Dendritic cell treated with granulocyte-macrophage colony-stimulating factor and Interleukin-4, amounts not matched to agents 40 ng/mL and 50 ng/mL, for 4 days (primary cell): ENCODE measurements at regions not wholly inside any gene's neighbourhood (a gene's known extent, or its start where the extent isn't known, plus 50 kb on each side); places are given as distances from the start of the nearest gene placed in this dataset.

ENCODE experiments used
- H3K27ac Mint-ChIP-seq: one replicate; pipeline ENCODE4 v1.8.0; 2022; ENCODE audit warnings: mild to moderate bottlenecking, mixed read lengths
- H3K27me3 Mint-ChIP-seq: one replicate; pipeline ENCODE4 v1.8.0; 2022; ENCODE audit warnings: mild to moderate bottlenecking, mixed read lengths
- H3K36me3 Mint-ChIP-seq: one replicate; pipeline ENCODE4 v1.8.0; 2022; ENCODE audit warnings: low read depth, mixed read lengths
- H3K4me1 Mint-ChIP-seq: one replicate; pipeline ENCODE4 v1.8.0; 2022; ENCODE audit warnings: low read depth, mixed read lengths
- H3K4me3 Mint-ChIP-seq: one replicate; pipeline ENCODE4 v1.8.0; 2022; ENCODE audit warnings: mild to moderate bottlenecking, moderate library complexity, mixed read lengths
- H3K9me3 Mint-ChIP-seq: one replicate; pipeline ENCODE4 v1.8.0; 2022; ENCODE audit warnings: mixed read lengths
- intact Hi-C: fragments of 100-400 bp; cut with micrococcal nuclease; formaldehyde crosslinking; loops from one replicate; pipeline ENCODE4 v1.15.0; 2022

DNA sequence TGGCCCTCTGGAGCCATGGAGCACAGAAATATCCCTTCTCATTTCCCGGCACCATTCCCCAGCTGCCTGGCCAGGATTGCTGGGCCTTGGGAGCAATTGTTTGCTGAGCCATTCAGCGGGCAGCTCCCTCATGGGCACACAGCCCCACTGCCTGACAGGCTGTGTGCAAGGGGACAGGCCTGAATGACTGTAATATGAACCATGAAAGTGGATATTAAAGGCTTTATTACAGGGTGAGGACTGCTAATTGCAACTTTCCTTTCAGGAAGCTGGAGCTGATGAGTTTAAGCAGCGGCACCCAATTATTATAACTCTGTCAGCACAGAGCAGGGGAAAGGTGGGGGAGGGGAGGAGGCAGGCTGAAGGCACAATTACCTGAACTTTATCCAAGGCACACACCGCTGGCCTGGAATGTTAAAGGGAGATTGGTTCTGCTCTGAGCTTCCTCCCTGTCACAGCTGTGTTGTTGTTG, 159.8 kb upstream of the SDK2 start:
- Mint-ChIP-seq H3K27ac (no peak overlapping the region), H3K9me3 (peaks cover 8% of the 10 kb centered on the region), H3K4me3 (no peak overlapping the region), H3K4me1 (no peaks in the 10 kb centered on the region), H3K27me3 (peaks cover 35% of the 10 kb centered on the region), H3K36me3 (no peaks in the 10 kb centered on the region)
- intact Hi-C loops = no loop called here

GRCh38 chr17:73806768-73807167, 162.5 kb upstream of the SDK2 start:
- no peaks in the 10 kb centered on the region for H3K4me1 Mint-ChIP-seq
- no peak overlapping the region for H3K27ac Mint-ChIP-seq
- peaks cover 8% of the 10 kb centered on the region for H3K9me3 Mint-ChIP-seq
- H3K4me3 Mint-ChIP-seq = no peak overlapping the region
- no peaks in the 10 kb centered on the region for H3K36me3 Mint-ChIP-seq
- intact Hi-C loops = no loop called here
- peaks cover 21% of the 10 kb centered on the region for H3K27me3 Mint-ChIP-seq

- intact Hi-C loops = no loop called here
- H3K4me1 Mint-ChIP-seq = peaks cover 3% of the 10 kb centered on the region
- no peaks in the 10 kb centered on the region for H3K9me3 Mint-ChIP-seq
- H3K27ac Mint-ChIP-seq = no peak overlapping the region
- H3K4me3 Mint-ChIP-seq = no peak overlapping the region
- H3K27me3 Mint-ChIP-seq = peaks cover 3% of the 10 kb centered on the region
- H3K36me3 Mint-ChIP-seq = no peaks in the 10 kb centered on the region
Observed at GRCh38 chr17:73813201-73813600, 169.0 kb upstream of the SDK2 start.

GRCh38 chr17:73814075-73814474, 169.8 kb upstream of the SDK2 start:
- Mint-ChIP-seq H3K9me3 (no peaks in the 10 kb centered on the region), H3K4me1 (peaks cover 8% of the 10 kb centered on the region), H3K27me3 (peaks cover 3% of the 10 kb centered on the region), H3K27ac (no peak overlapping the region), H3K4me3 (no peak overlapping the region), H3K36me3 (no peaks in the 10 kb centered on the region)
- intact Hi-C loops = no loop called here

- H3K27me3 Mint-ChIP-seq = peaks cover 3% of the 10 kb centered on the region
- no peak overlapping the region for H3K27ac Mint-ChIP-seq
- H3K4me1 Mint-ChIP-seq = peaks cover 8% of the 10 kb centered on the region
- H3K36me3 Mint-ChIP-seq = no peaks in the 10 kb centered on the region
- H3K4me3 Mint-ChIP-seq = no peak overlapping the region
- no peaks in the 10 kb centered on the region for H3K9me3 Mint-ChIP-seq
- intact Hi-C loops = no loop called here
Observed at GRCh38 chr17:73815474-73815873, 171.2 kb upstream of the SDK2 start.

DNA sequence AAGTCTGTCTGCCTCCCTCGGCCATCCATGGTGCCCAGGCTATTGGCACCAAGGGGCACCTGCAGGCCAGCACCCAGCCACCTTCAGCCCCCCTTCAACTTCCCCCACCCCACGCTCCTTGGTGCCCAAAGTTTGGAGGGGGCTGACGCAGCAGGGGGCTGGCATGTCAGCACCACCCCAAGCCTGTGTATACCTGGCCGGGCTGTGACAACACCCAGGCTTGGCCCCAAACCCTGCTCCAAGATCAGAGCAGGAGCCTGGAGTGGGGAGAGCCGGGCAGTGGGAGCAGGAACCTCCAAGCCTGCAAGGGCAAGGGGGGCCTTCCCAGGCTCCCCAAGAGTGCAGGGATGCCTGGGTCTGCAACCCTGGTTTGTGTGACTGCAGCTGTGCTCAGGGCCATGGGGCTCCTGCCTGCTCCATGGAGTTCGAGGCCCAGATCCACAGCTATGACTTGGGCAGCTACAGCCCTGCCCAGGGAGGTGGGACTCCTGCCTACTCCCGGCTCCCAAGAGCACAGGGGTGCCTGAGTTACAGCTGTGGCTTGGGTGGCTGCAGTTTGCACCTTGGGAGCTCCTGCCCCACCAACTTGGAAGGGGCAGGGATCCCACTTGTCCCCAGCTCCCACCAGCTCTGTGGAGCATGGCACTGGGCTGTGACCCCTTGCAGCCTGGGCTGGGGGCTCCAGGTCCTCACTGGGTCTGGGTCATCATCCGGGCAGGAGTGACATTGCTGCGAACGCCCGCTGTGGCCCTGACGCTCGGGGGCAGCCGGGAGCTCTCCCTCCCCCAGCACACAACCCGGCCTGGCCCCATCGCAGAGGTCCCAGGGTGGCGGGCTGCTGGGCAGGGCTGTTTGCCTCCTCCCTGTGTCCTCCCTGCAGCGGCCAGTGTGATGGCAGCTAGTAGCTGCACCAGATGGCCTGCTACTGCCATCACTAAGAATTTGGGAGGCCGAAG, 175.5 kb upstream of the SDK2 start:
- no peaks in the 10 kb centered on the region for H3K36me3 Mint-ChIP-seq
- intact Hi-C loops = no loop called here
- H3K27me3 Mint-ChIP-seq = peaks cover 17% of the 10 kb centered on the region
- no peaks in the 10 kb centered on the region for H3K9me3 Mint-ChIP-seq
- no peak overlapping the region for H3K27ac Mint-ChIP-seq
- no peak overlapping the region for H3K4me3 Mint-ChIP-seq
- peaks cover 8% of the 10 kb centered on the region for H3K4me1 Mint-ChIP-seq

DNA sequence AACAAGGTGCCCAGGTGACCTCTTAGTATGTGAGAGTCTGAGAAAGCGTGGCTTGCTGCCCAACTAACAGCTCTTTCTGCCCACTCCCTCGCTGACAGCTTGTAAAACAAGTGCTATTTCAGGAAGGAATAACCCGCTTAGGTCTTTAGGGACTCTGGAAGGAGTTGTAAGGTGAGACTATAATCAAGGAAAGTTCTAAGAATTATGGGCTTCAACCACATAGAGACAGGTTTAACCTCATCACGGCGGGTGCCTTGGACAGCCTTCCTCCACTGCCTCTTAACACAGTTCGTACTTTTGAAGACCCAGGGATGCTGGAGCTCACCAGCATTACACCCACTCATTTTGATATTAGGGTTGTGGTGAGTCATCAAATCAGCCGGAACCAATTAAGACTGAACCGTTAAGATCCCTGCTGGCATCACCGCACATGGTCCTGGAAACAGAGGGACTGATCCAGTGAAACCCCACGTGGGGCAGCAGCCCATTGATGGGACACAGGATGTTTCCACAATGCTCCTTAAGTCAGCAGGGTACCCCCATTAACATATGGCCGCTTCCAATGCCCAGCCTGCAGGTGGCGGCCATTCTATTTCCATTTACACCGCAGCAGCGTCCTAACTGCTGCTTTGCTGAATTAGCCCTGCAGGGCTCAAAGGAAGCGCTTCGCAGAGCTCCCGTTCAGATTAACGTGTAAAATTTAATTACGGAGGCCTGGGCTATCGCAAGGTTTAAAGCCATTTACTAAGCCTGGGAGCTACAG, 176.6 kb upstream of the SDK2 start:
- Mint-ChIP-seq H3K4me1 (peaks cover 8% of the 10 kb centered on the region), H3K36me3 (no peaks in the 10 kb centered on the region), H3K9me3 (no peaks in the 10 kb centered on the region), H3K27me3 (peaks cover 17% of the 10 kb centered on the region), H3K4me3 (no peak overlapping the region), H3K27ac (no peak overlapping the region)
- intact Hi-C loops = no loop called here

DNA sequence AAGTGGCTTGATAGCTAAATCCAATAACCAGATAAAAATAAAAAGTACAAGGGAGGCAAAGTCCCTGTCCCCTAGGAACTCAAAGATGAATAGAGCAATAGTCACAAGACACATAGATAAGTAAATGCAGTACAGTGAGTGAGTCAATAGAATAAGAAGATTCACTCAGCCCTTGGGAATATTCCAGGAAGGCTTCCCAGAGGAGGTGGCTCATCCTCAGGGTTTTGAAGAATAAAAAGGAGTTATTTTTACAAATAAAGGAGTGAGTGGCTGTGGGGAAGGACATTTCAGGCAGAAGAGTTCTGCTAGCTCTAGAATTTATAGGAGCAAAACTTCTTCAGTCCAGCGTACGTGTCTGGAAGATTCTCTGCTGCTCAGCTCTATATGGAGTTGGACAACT, 177.4 kb upstream of the SDK2 start:
- no peak overlapping the region for H3K27ac Mint-ChIP-seq
- peaks cover 8% of the 10 kb centered on the region for H3K4me1 Mint-ChIP-seq
- intact Hi-C loops = no loop called here
- H3K4me3 Mint-ChIP-seq = no peak overlapping the region
- H3K36me3 Mint-ChIP-seq = no peaks in the 10 kb centered on the region
- no peaks in the 10 kb centered on the region for H3K9me3 Mint-ChIP-seq
- peaks cover 17% of the 10 kb centered on the region for H3K27me3 Mint-ChIP-seq

DNA sequence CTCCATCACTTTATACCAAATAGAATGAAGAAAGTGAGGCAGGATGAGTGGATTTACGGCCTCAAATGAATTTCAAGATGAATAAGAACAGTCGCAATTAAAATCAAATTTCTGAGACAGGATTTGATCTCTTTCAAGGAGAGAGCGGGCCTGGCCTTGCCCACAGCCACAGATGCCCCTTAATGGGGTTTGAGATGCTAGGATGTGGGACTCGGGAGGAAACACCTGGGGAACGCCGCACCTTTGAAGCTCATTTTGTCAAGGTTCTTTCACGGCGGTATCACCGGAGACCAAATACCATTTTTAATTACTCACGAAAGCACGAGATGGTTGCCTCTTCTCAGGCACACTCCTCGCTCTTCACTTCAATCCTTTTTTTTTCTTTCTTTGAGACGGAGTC, 178.1 kb upstream of the SDK2 start:
- Mint-ChIP-seq H3K27me3 (peaks cover 17% of the 10 kb centered on the region), H3K27ac (no peak overlapping the region), H3K4me1 (peaks cover 14% of the 10 kb centered on the region), H3K9me3 (no peaks in the 10 kb centered on the region), H3K36me3 (no peaks in the 10 kb centered on the region), H3K4me3 (no peak overlapping the region)
- intact Hi-C loops = no loop called here

- H3K4me3 Mint-ChIP-seq = no peak overlapping the region
- H3K36me3 Mint-ChIP-seq = no peaks in the 10 kb centered on the region
- H3K27me3 Mint-ChIP-seq = peaks cover 17% of the 10 kb centered on the region
- peaks cover 20% of the 10 kb centered on the region for H3K4me1 Mint-ChIP-seq
- H3K9me3 Mint-ChIP-seq = no peaks in the 10 kb centered on the region
- no peak overlapping the region for H3K27ac Mint-ChIP-seq
- intact Hi-C loops = no loop called here
Observed at GRCh38 chr17:73823684-73824083, 179.4 kb upstream of the SDK2 start.

GRCh38 chr17:73824321-73824720, 180.1 kb upstream of the SDK2 start:
- H3K36me3 Mint-ChIP-seq = no peaks in the 10 kb centered on the region
- intact Hi-C loops = no loop called here
- H3K27ac Mint-ChIP-seq = no peak overlapping the region
- peaks cover 17% of the 10 kb centered on the region for H3K27me3 Mint-ChIP-seq
- no peaks in the 10 kb centered on the region for H3K9me3 Mint-ChIP-seq
- H3K4me1 Mint-ChIP-seq = peaks cover 20% of the 10 kb centered on the region
- no peak overlapping the region for H3K4me3 Mint-ChIP-seq

DNA sequence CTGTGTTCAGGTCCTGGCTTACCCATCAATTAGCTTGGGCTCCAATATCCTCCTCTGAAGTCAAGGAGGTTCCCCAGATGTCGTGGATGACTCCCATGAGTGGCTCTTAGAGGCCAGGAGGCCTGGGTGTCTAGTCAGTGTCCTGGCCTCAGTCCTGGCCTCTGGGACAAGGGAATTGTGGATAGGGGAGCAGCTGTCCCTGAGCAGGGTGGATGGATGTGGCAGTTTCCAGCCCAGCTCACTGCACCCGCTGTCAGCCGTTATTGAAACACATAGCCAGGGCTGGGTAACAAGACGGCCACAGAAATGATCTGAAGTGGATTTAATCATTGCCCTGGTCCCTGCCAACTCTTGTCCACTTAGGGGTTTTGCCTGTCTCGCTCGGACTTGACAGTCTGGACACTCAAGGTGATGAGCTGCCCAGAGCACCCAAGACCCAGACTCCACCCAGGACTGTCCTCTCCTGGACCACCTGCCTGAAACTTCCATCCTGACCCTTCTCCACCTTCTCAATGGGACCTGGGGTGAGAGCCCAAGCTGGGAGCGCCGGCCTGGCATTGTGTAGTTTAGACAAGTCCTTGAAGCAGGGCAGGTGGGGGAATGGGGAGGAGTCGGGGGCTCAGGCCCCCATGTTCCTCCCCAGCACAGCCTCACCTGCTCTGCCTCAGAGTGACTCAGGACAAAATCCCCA, 182.1 kb upstream of the SDK2 start:
- intact Hi-C loops = no loop called here
- Mint-ChIP-seq H3K27ac (no peak overlapping the region), H3K4me1 (peaks cover 20% of the 10 kb centered on the region), H3K27me3 (peaks cover 11% of the 10 kb centered on the region), H3K9me3 (no peaks in the 10 kb centered on the region), H3K4me3 (no peak overlapping the region), H3K36me3 (no peaks in the 10 kb centered on the region)

DNA sequence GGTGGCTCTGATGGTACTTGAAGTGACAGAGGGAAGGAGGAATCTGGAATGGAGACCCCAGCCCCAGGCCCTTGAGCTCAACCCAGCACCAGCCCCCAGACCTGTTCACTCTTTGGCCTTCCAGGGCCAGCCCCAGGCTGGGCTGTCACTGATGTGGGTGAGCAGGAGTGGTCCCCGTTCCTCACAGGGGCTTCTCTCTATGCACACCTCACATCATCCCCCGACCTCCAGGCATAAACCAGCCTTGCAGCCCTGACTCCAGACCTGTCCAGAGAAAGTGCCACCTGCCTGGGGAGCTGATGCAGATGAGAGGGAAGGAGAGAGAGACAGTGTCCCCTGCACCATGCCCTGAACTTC, 182.6 kb upstream of the SDK2 start:
- intact Hi-C loops = no loop called here
- H3K4me1 Mint-ChIP-seq = peaks cover 20% of the 10 kb centered on the region
- no peaks in the 10 kb centered on the region for H3K9me3 Mint-ChIP-seq
- no peak overlapping the region for H3K4me3 Mint-ChIP-seq
- peaks cover 6% of the 10 kb centered on the region for H3K27me3 Mint-ChIP-seq
- no peak overlapping the region for H3K27ac Mint-ChIP-seq
- H3K36me3 Mint-ChIP-seq = no peaks in the 10 kb centered on the region
